SJSA1 (cell line): ENCODE measurements at regions not wholly inside any gene's neighbourhood (a gene's known extent, or its start where the extent isn't known, plus 50 kb on each side); places are given as distances from the start of the nearest gene placed in this dataset.

ENCODE experiments used
- DNase-seq, 2 experiments: peaks; one replicate each; pipeline ENCODE4 v3.0.0-alpha.2; 2015 to 2020; ENCODE audit warnings: low spot score in 2 of 2, low read depth in 1 of 2
- H3K27ac ChIP-seq: fragments of 250-450 bp; sonication (Bioruptor Pico); 2 replicates; pipeline ENCODE4 v1.5.1; 2020; ENCODE audit warnings: mild to moderate bottlenecking, moderate library complexity
- H3K27me3 ChIP-seq: fragments of 250-450 bp; sonication (Bioruptor Pico); replicated peaks from 2 replicates; pipeline ENCODE4 v1.5.1; 2020; ENCODE audit warnings: mild to moderate bottlenecking, moderate library complexity
- H3K36me3 ChIP-seq: fragments of 250-450 bp; sonication (Bioruptor Pico); 2 replicates; pipeline ENCODE4 v1.5.1; 2020; ENCODE audit warnings: mild to moderate bottlenecking
- H3K4me1 ChIP-seq: fragments of 250-450 bp; sonication (Bioruptor Pico); replicated peaks from 2 replicates; pipeline ENCODE4 v1.6.1; 2021; ENCODE audit warnings: mild to moderate bottlenecking
- H3K4me3 ChIP-seq: fragments of 250-450 bp; sonication (Bioruptor Pico); 2 replicates; pipeline ENCODE4 v1.5.1; 2020; ENCODE audit warnings: mild to moderate bottlenecking
- H3K9me3 ChIP-seq: fragments of 250-450 bp; sonication (Bioruptor Pico); replicated peaks from 2 replicates; pipeline ENCODE4 v1.5.1; 2020; ENCODE audit warnings: mild to moderate bottlenecking

- H3K36me3 ChIP-seq, result no peaks in the 10 kb centered on the region
- H3K27me3 ChIP-seq, result no peaks in the 10 kb centered on the region
- no peaks in the 10 kb centered on the region for H3K9me3 ChIP-seq
- no peak overlapping the region for H3K27ac ChIP-seq
- no peak for DNase-seq
- no peaks in the 10 kb centered on the region for H3K4me1 ChIP-seq
- no peak overlapping the region for H3K4me3 ChIP-seq
Measured at GRCh38 chr2:54403512-54404238, 52.5 kb upstream of the SPTBN1 start.

- DNase-seq, result no peak
- no peaks in the 10 kb centered on the region for H3K4me1 ChIP-seq
- no peaks in the 10 kb centered on the region for H3K27me3 ChIP-seq
- no peaks in the 10 kb centered on the region for H3K9me3 ChIP-seq
- H3K36me3 ChIP-seq, result no peaks in the 10 kb centered on the region
- no peak overlapping the region for H3K27ac ChIP-seq
- H3K4me3 ChIP-seq, result no peak overlapping the region
Measured at GRCh38 chr2:54404270-54404669, 51.9 kb upstream of the SPTBN1 start.

- no peak overlapping the region for H3K4me3 ChIP-seq
- no peaks in the 10 kb centered on the region for H3K4me1 ChIP-seq
- H3K27ac ChIP-seq, result no peak overlapping the region
- no peaks in the 10 kb centered on the region for H3K9me3 ChIP-seq
- no peaks in the 10 kb centered on the region for H3K36me3 ChIP-seq
- H3K27me3 ChIP-seq, result no peaks in the 10 kb centered on the region
- no peak for DNase-seq
Measured at GRCh38 chr2:54406031-54406430, 50.1 kb upstream of the SPTBN1 start.
